HUES48 (cell line): ENCODE measurements at regions not wholly inside any gene's neighbourhood (a gene's known extent, or its start where the extent isn't known, plus 50 kb on each side); places are given as distances from the start of the nearest gene placed in this dataset.

Experiments
- H3K27ac ChIP-seq: one replicate; pipeline ENCODE4 v1.7.0; 2013; ENCODE audit warnings: low read depth, low read length, inconsistent platforms
- H3K27me3 ChIP-seq: 2 replicates; pipeline ENCODE4 v1.6.1; 2013; ENCODE audit warnings: mild to moderate bottlenecking, low read length; ENCODE audit not compliant: control insufficient read depth, insufficient read depth
- H3K36me3 ChIP-seq: 2 replicates; pipeline ENCODE4 v1.6.1; 2013; ENCODE audit warnings: low read length; ENCODE audit not compliant: control insufficient read depth, insufficient read depth
- H3K4me1 ChIP-seq: 2 replicates; pipeline ENCODE4 v1.6.1; 2013; ENCODE audit warnings: mild to moderate bottlenecking, low read length; ENCODE audit not compliant: control insufficient read depth, insufficient read depth
- H3K4me3 ChIP-seq: 2 replicates; pipeline ENCODE4 v1.5.1; 2013; ENCODE audit warnings: mild to moderate bottlenecking, low read depth, low read length
- H3K9ac ChIP-seq: 2 replicates; pipeline ENCODE4 v1.6.1; 2013; ENCODE audit warnings: mild to moderate bottlenecking, low read depth, low read length, moderate library complexity
- H3K9me3 ChIP-seq: 2 replicates; pipeline ENCODE4 v1.6.1; 2013; ENCODE audit warnings: low read length; ENCODE audit not compliant: control insufficient read depth, insufficient read depth

GRCh38 chr12:107826276-107826675, 51.8 kb downstream of the ASCL4 start:
- no peak overlapping the region for H3K4me3 ChIP-seq
- H3K27me3 ChIP-seq, result no peaks in the 10 kb centered on the region
- no peak overlapping the region for H3K9ac ChIP-seq
- no peaks in the 10 kb centered on the region for H3K4me1 ChIP-seq
- no peaks in the 10 kb centered on the region for H3K36me3 ChIP-seq
- no peak overlapping the region for H3K27ac ChIP-seq
- peaks cover 24% of the 10 kb centered on the region for H3K9me3 ChIP-seq

GRCh38 chr12:107829271-107829670, 54.8 kb downstream of the ASCL4 start:
- no peak overlapping the region for H3K27ac ChIP-seq

GRCh38 chr12:107832441-107832840, 57.9 kb downstream of the ASCL4 start:
- no peak overlapping the region for H3K27ac ChIP-seq
- no peaks in the 10 kb centered on the region for H3K4me1 ChIP-seq
- H3K9me3 ChIP-seq, result peaks cover 6% of the 10 kb centered on the region; the same call in 1 of the 2 replicates
- H3K27me3 ChIP-seq, result no peaks in the 10 kb centered on the region; the same call in 1 of the 2 replicates
- no peaks in the 10 kb centered on the region for H3K36me3 ChIP-seq
- no peak overlapping the region for H3K9ac ChIP-seq
- no peak overlapping the region for H3K4me3 ChIP-seq

More at GRCh38 chr12:107829271-107829670, 54.8 kb downstream of the ASCL4 start:
- no peak overlapping the region for H3K4me3 ChIP-seq
- no peak overlapping the region for H3K9ac ChIP-seq
- H3K36me3 ChIP-seq, result no peaks in the 10 kb centered on the region
- H3K9me3 ChIP-seq, result peaks cover 24% of the 10 kb centered on the region
- H3K27me3 ChIP-seq, result no peaks in the 10 kb centered on the region
- H3K4me1 ChIP-seq, result no peaks in the 10 kb centered on the region

GRCh38 chr12:107840186-107840585, 65.7 kb downstream of the ASCL4 start:
- peaks cover 59% of the 10 kb centered on the region for H3K27me3 ChIP-seq
- H3K4me1 ChIP-seq, result no peaks in the 10 kb centered on the region

GRCh38 chr12:107843351-107844311, 69.1 kb downstream of the ASCL4 start:
- Histone ChIP-seq H3K9ac (no peak overlapping the region), H3K27ac (no peak overlapping the region), H3K27me3 (peaks cover 85% of the 10 kb centered on the region), H3K36me3 (no peaks in the 10 kb centered on the region), H3K9me3 (no peaks in the 10 kb centered on the region), H3K4me1 (no peaks in the 10 kb centered on the region), H3K4me3 (peak overlapping the region; percentile 65)

More at GRCh38 chr12:107840186-107840585, 65.7 kb downstream of the ASCL4 start:
- H3K9ac ChIP-seq, result no peak overlapping the region
- H3K27ac ChIP-seq, result no peak overlapping the region
- no peaks in the 10 kb centered on the region for H3K9me3 ChIP-seq
- H3K36me3 ChIP-seq, result no peaks in the 10 kb centered on the region
- H3K4me3 ChIP-seq, result no peak overlapping the region

- H3K27me3 ChIP-seq, result peaks cover 81% of the 10 kb centered on the region
- no peak overlapping the region for H3K27ac ChIP-seq
- no peaks in the 10 kb centered on the region for H3K36me3 ChIP-seq
- H3K9ac ChIP-seq, result no peak overlapping the region
- peak overlapping the region; percentile 65 for H3K4me3 ChIP-seq
- no peaks in the 10 kb centered on the region for H3K4me1 ChIP-seq
- H3K9me3 ChIP-seq, result no peaks in the 10 kb centered on the region
Measured at GRCh38 chr12:107844312-107844921, 69.9 kb downstream of the ASCL4 start.

GRCh38 chr12:107845226-107845979, 70.9 kb downstream of the ASCL4 start:
- no peak overlapping the region for H3K9ac ChIP-seq
- no peaks in the 10 kb centered on the region for H3K36me3 ChIP-seq
- H3K27ac ChIP-seq, result no peak overlapping the region
- H3K9me3 ChIP-seq, result no peaks in the 10 kb centered on the region
- peak overlapping the region; percentile 37; the same call in 1 of the 2 replicates for H3K4me3 ChIP-seq
- peaks cover 74% of the 10 kb centered on the region for H3K27me3 ChIP-seq
- H3K4me1 ChIP-seq, result no peaks in the 10 kb centered on the region

- H3K4me3 ChIP-seq, result no peak overlapping the region
- H3K9ac ChIP-seq, result no peak overlapping the region
- no peak overlapping the region for H3K27ac ChIP-seq
- no peaks in the 10 kb centered on the region for H3K9me3 ChIP-seq
- H3K4me1 ChIP-seq, result no peaks in the 10 kb centered on the region
- H3K27me3 ChIP-seq, result peaks cover 69% of the 10 kb centered on the region
- H3K36me3 ChIP-seq, result no peaks in the 10 kb centered on the region
Measured at GRCh38 chr12:107845980-107846659, 71.6 kb downstream of the ASCL4 start.

GRCh38 chr12:107847430-107847829, 72.9 kb downstream of the ASCL4 start:
- H3K27ac ChIP-seq, result no peak overlapping the region
- no peak overlapping the region for H3K9ac ChIP-seq
- peaks cover 56% of the 10 kb centered on the region for H3K27me3 ChIP-seq
- H3K4me3 ChIP-seq, result no peak overlapping the region
- H3K36me3 ChIP-seq, result no peaks in the 10 kb centered on the region
- no peaks in the 10 kb centered on the region for H3K9me3 ChIP-seq
- H3K4me1 ChIP-seq, result no peaks in the 10 kb centered on the region

- Histone ChIP-seq H3K9ac (no peak overlapping the region), H3K27me3 (peaks cover 52% of the 10 kb centered on the region), H3K4me1 (no peaks in the 10 kb centered on the region), H3K36me3 (no peaks in the 10 kb centered on the region), H3K4me3 (no peak overlapping the region), H3K9me3 (no peaks in the 10 kb centered on the region), H3K27ac (no peak overlapping the region)
Measured at GRCh38 chr12:107847830-107848229, 73.3 kb downstream of the ASCL4 start.
